Liver (tissue), 3 donors: ENCODE measurements at regions not wholly inside any gene's neighbourhood (a gene's known extent, or its start where the extent isn't known, plus 50 kb on each side); places are given as distances from the start of the nearest gene placed in this dataset.

ENCODE experiments used
- CTCF ChIP-seq: fragments of 150-350 bp; IDR thresholded peaks from 2 replicates; pipeline ENCODE4 v1.5.1; 2017; ENCODE audit warnings: improper control_type of control experiment, low read depth, low read length; ENCODE audit not compliant: missing input control
- EGR1 ChIP-seq, 2 donors: IDR thresholded peaks; 2 replicates each; pipeline ENCODE4 v1.6.1; 2016 to 2018; ENCODE audit warnings: antibody characterized with exemption in 2 of 2, low read depth in 2 of 2
- HNF4G ChIP-seq: IDR thresholded peaks from 2 replicates; pipeline ENCODE4 v1.6.1; 2016; ENCODE audit warnings: antibody characterized with exemption
- JUND ChIP-seq, 2 donors: IDR thresholded peaks; 2 replicates each; pipeline ENCODE4 v1.6.1; 2016; ENCODE audit warnings: antibody characterized with exemption in 2 of 2
- NR2F2 ChIP-seq: IDR thresholded peaks from 2 replicates; pipeline ENCODE4 v1.6.1; 2016; ENCODE audit warnings: antibody characterized with exemption
- RAD21 ChIP-seq, 2 donors: IDR thresholded peaks; 2 replicates each; pipeline ENCODE4 v1.6.1; 2016; ENCODE audit warnings: antibody characterized with exemption in 2 of 2, mild to moderate bottlenecking in 2 of 2
- RXRA ChIP-seq, 2 donors: IDR thresholded peaks; 2 replicates each; pipeline ENCODE4 v1.6.1; 2017 to 2018; ENCODE audit warnings: antibody characterized with exemption in 2 of 2, mild to moderate bottlenecking in 1 of 2
- ZBTB33 ChIP-seq: IDR thresholded peaks from 2 replicates; pipeline ENCODE4 v1.6.1; 2016; ENCODE audit warnings: antibody characterized with exemption
- TF ChIP-seq, protein P1 (sequence below): IDR thresholded peaks from 2 replicates; pipeline ENCODE4 v1.6.1; 2016; ENCODE audit warnings: antibody characterized with exemption
- donor health status: healthy.
- donor health status: healthy.

- no peak for TF ChIP-seq CTCF
- no peak for TF ChIP-seq JUND (IDR thresholded peaks at IDR 0.05)
- no peak for TF ChIP-seq NR2F2
- TF ChIP-seq RXRA (IDR thresholded peaks at IDR 0.05): no peak
- TF ChIP-seq, protein P1, sequence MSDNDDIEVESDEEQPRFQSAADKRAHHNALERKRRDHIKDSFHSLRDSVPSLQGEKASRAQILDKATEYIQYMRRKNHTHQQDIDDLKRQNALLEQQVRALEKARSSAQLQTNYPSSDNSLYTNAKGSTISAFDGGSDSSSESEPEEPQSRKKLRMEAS: no peak
- no peak for TF ChIP-seq ZBTB33
- no peak for TF ChIP-seq EGR1 (IDR thresholded peaks at IDR 0.05; ENCODE audit: low read depth in 2 of 2)
- TF ChIP-seq HNF4G: no peak
- no peak for TF ChIP-seq RAD21 (IDR thresholded peaks at IDR 0.05)
These were observed 201.8 kb upstream of the FAM9B start for GRCh38 chrX:9235722-9236121.
